Activated T-cell treated with anti-CD3 and anti-CD28 coated beads, Interleukin-2, amount 50 U/mL, for 1 hour (primary cell): ENCODE measurements at regions not wholly inside any gene's neighbourhood (a gene's known extent, or its start where the extent isn't known, plus 50 kb on each side); places are given as distances from the start of the nearest gene placed in this dataset.

Experiments
- DNase-seq: peaks from one replicate; pipeline ENCODE4 v3.0.0-alpha.2; 2020

- no peak for DNase-seq
Measured at GRCh38 chr22:27470169-27470772, 331.3 kb downstream of the MN1 start.

GRCh38 chr22:27472975-27473374, 328.6 kb downstream of the MN1 start:
- no peak for DNase-seq

GRCh38 chr22:27473533-27473932, 328.0 kb downstream of the MN1 start:
- DNase-seq = no peak

- DNase-seq = no peak
Measured at GRCh38 chr22:27474112-27474571, 327.4 kb downstream of the MN1 start.

GRCh38 chr22:27474711-27475547, 326.6 kb downstream of the MN1 start:
- no peak for DNase-seq

- DNase-seq = no peak
Measured at GRCh38 chr22:27475548-27475897, 326.0 kb downstream of the MN1 start.

GRCh38 chr22:27476318-27476717, 325.2 kb downstream of the MN1 start:
- no peak for DNase-seq

- no peak for DNase-seq
Measured at GRCh38 chr22:27476729-27477128, 324.8 kb downstream of the MN1 start.

GRCh38 chr22:27477171-27477570, 324.4 kb downstream of the MN1 start:
- no peak for DNase-seq

- DNase-seq = no peak
Measured at GRCh38 chr22:27480487-27480886, 321.1 kb downstream of the MN1 start.

- no peak for DNase-seq
Measured at GRCh38 chr22:27482402-27482801, 319.2 kb downstream of the MN1 start.

GRCh38 chr22:27483095-27483785, 318.3 kb downstream of the MN1 start:
- DNase-seq = no peak

- no peak for DNase-seq
Measured at GRCh38 chr22:27485842-27486241, 315.7 kb downstream of the MN1 start.

- no peak for DNase-seq
Measured at GRCh38 chr22:27487600-27488452, 313.7 kb downstream of the MN1 start.

GRCh38 chr22:27488456-27489177, 312.9 kb downstream of the MN1 start:
- DNase-seq = no peak

- no peak for DNase-seq
Measured at GRCh38 chr22:27489178-27489675, 312.3 kb downstream of the MN1 start.

GRCh38 chr22:27490080-27490479, 311.5 kb downstream of the MN1 start:
- no peak for DNase-seq

GRCh38 chr22:27491888-27492287, 309.7 kb downstream of the MN1 start:
- DNase-seq = no peak

GRCh38 chr22:27492566-27493201, 308.9 kb downstream of the MN1 start:
- no peak for DNase-seq

GRCh38 chr22:27493796-27494195, 307.8 kb downstream of the MN1 start:
- no peak for DNase-seq

GRCh38 chr22:27494785-27495184, 306.8 kb downstream of the MN1 start:
- DNase-seq = no peak

- no peak for DNase-seq
Measured at GRCh38 chr22:27495325-27495724, 306.2 kb downstream of the MN1 start.
